ENCODE measurements at regions not wholly inside any gene's neighbourhood (a gene's known extent, or its start where the extent isn't known, plus 50 kb on each side); places are given as distances from the start of the nearest gene placed in this dataset.

- Histone ChIP-seq H3K9me1 (ENCODE audit: insufficient read depth, low read length) (no peaks in the 10 kb centered on the region), H3K4ac (ENCODE audit: low read depth, low read length) (no peak overlapping the region), H3K9ac (ENCODE audit: low read depth, low read length) (no peak overlapping the region), H3K27me3 (ENCODE audit: control insufficient read depth, insufficient read depth, low read length) (no peaks in the 10 kb centered on the region; the same call in 1 of the 2 replicates), H3K79me1 (ENCODE audit: low read depth in 1 of 2, low read length in 2 of 2) (no peaks in the 10 kb centered on the region), H4K8ac (ENCODE audit: low read depth in 2 of 2, low read length in 2 of 2) (no peak overlapping the region), H3K18ac (ENCODE audit: low read depth, low read length) (no peak overlapping the region), H4K20me1 (ENCODE audit: insufficient read depth, low read length) (no peaks in the 10 kb centered on the region), H4K5ac (ENCODE audit: low read depth, low read length) (no peak overlapping the region), H3K27ac (ENCODE audit: insufficient read depth, low read length) (no peak overlapping the region), H2AFZ (replicated peaks; ENCODE audit: low read length, poor library complexity) (no peak overlapping the region), H3K9me3 (ENCODE audit: control insufficient read depth, insufficient read depth, low read length) (no peaks in the 10 kb centered on the region), H2BK15ac (ENCODE audit: low read depth, low read length) (no peak overlapping the region), H3K56ac (ENCODE audit: extremely low read depth, insufficient read depth, low read length) (no peak overlapping the region), H2AK9ac (replicated peaks; ENCODE audit: low read depth, low read length, poor library complexity) (no peak overlapping the region), H2BK20ac (ENCODE audit: low read depth, low read length) (no peak overlapping the region), H4K91ac (ENCODE audit: insufficient read depth, low read depth, low read length) (no peak overlapping the region), H2BK5ac (ENCODE audit: low read depth, low read length, poor library complexity, severe bottlenecking) (no peak overlapping the region), H3K36me3 (ENCODE audit: control insufficient read depth, insufficient read depth, low read length) (no peaks in the 10 kb centered on the region), H2BK120ac (ENCODE audit: low read depth, low read length) (no peak overlapping the region), H2AK5ac (ENCODE audit: low read depth, low read length) (no peak overlapping the region), H3K23ac (ENCODE audit: low read depth, low read length) (no peak overlapping the region), H3K4me2 (ENCODE audit: low read depth, low read length) (no peak overlapping the region), H3K4me3 (ENCODE audit: insufficient read depth, low read depth, low read length) (no peak overlapping the region), H3K14ac (replicated peaks; ENCODE audit: low read depth, low read length) (no peak overlapping the region), H3K4me1 (ENCODE audit: control insufficient read depth, insufficient read depth, low read length) (no peaks in the 10 kb centered on the region)
- ATAC-seq (ENCODE audit: low read depth): no peak
- CTCF ChIA-PET: no interaction called here
- in situ Hi-C loops (cut with MboI; ENCODE audit: low sequenced_read_pairs): no loop called here
- POLR2A ChIA-PET (ENCODE audit: unreplicated experiment): no interaction called here
- WGBS, 2 experiments (ENCODE audit: extremely low coverage in 2 of 2, insufficient read length in 1 of 2): no CpG with 5 or more reads among the region's 1 CpG
- DNase-seq: no peak
- BruUV-seq (replicated peaks): no TSS peak
- intact Hi-C loops (cut with micrococcal nuclease): no loop called here
- TF ChIP-seq BHLHE40 (IDR thresholded peaks at IDR 0.05; ENCODE audit: low read depth, low read length): no peak
- no peak for TF ChIP-seq USF2 (IDR thresholded peaks at IDR 0.05; ENCODE audit: low read depth, low read length)
- no peak for TF ChIP-seq MXI1 (IDR thresholded peaks at IDR 0.05; ENCODE audit: borderline replicate concordance, low read depth, low read length)
- dilution Hi-C loops (cut with HindIII; ENCODE audit: low sequenced_read_pairs, unreplicated experiment): no loop called here
Measured at GRCh38 chr4:71648923-71649322, 135.0 kb downstream of the GC start.

Data from IMR-90 (cell line).